IMR-90 (cell line): ENCODE measurements at regions not wholly inside any gene's neighbourhood (a gene's known extent, or its start where the extent isn't known, plus 50 kb on each side); places are given as distances from the start of the nearest gene placed in this dataset.

Experiments
- ATAC-seq: fragments of 200-7000 bp; cut with Tn5 transposase; 2 replicates; pipeline ENCODE4 v1.9.1; 2020; ENCODE audit warnings: low read depth, mild to moderate bottlenecking, moderate library complexity
- BruUV-seq: library from RNA; stranded (reverse); fragments of 400-500 nt; replicated peaks from 2 replicates; lab custom pipeline; 2021; lab: Mats Ljungman, UMichigan
- CTCF ChIA-PET: fragments of 300-600 bp; formaldehyde crosslinking; extraction: SDS; loops from one replicate; lab custom pipeline; 2021; ENCODE audit warnings: antibody characterized with exemption; lab: Yijun Ruan, JAX
- POLR2A ChIA-PET: fragments of 300-600 bp; sonication (Branson Sonifier 250); formaldehyde crosslinking; loops from one replicate; lab custom pipeline; 2022; ENCODE audit warnings: antibody characterized with exemption; ENCODE audit not compliant: unreplicated experiment; lab: Charles Lee
- DNase-seq: peaks from one replicate; pipeline ENCODE4 v3.0.0; 2013
- H2AFZ ChIP-seq: replicated peaks from 2 replicates; pipeline ENCODE3; 2013; ENCODE audit warnings: low read length, mild to moderate bottlenecking; ENCODE audit not compliant: poor library complexity
- H2AK5ac ChIP-seq: 2 replicates; pipeline ENCODE4 v1.6.1; 2013; ENCODE audit warnings: low read depth, low read length, inconsistent platforms
- H2AK9ac ChIP-seq: replicated peaks from 2 replicates; pipeline ENCODE3; 2013; ENCODE audit warnings: mild to moderate bottlenecking, low read depth, low read length, moderate library complexity; ENCODE audit not compliant: poor library complexity
- H2BK120ac ChIP-seq: 2 replicates; pipeline ENCODE4 v1.6.1; 2013; ENCODE audit warnings: low read depth, low read length, inconsistent platforms
- H2BK15ac ChIP-seq: 3 replicates; pipeline ENCODE4 v1.6.1; 2013; ENCODE audit warnings: low read depth, low read length, inconsistent platforms
- H2BK20ac ChIP-seq: 2 replicates; pipeline ENCODE4 v1.6.1; 2013; ENCODE audit warnings: low read depth, mild to moderate bottlenecking, inconsistent platforms, low read length, moderate library complexity
- H2BK5ac ChIP-seq: 2 replicates; pipeline ENCODE4 v1.6.1; 2013; ENCODE audit warnings: mild to moderate bottlenecking, low read depth, low read length, inconsistent platforms; ENCODE audit not compliant: poor library complexity, severe bottlenecking
- H3K14ac ChIP-seq: replicated peaks from 2 replicates; pipeline ENCODE4 v1.6.1; 2013; ENCODE audit warnings: low read depth, low read length, inconsistent platforms
- H3K18ac ChIP-seq: 2 replicates; pipeline ENCODE4 v1.6.1; 2013; ENCODE audit warnings: low read depth, low read length, control low read depth
- H3K23ac ChIP-seq: 2 replicates; pipeline ENCODE4 v1.6.1; 2013; ENCODE audit warnings: low read depth, low read length, inconsistent platforms
- H3K27ac ChIP-seq: 2 replicates; pipeline ENCODE4 v1.5.1; 2013; ENCODE audit warnings: mild to moderate bottlenecking, control low read depth, low read length; ENCODE audit not compliant: insufficient read depth
- H3K27me3 ChIP-seq: 2 replicates; pipeline ENCODE4 v1.6.1; 2013; ENCODE audit warnings: low read length; ENCODE audit not compliant: control insufficient read depth, insufficient read depth
- H3K36me3 ChIP-seq: 2 replicates; pipeline ENCODE4 v1.6.1; 2013; ENCODE audit warnings: low read length, mixed read lengths; ENCODE audit not compliant: control insufficient read depth, insufficient read depth
- H3K4ac ChIP-seq: 2 replicates; pipeline ENCODE4 v1.6.1; 2013; ENCODE audit warnings: low read depth, low read length, inconsistent platforms
- H3K4me1 ChIP-seq: 2 replicates; pipeline ENCODE4 v1.6.1; 2013; ENCODE audit warnings: low read length, mixed read lengths; ENCODE audit not compliant: control insufficient read depth, insufficient read depth
- H3K4me2 ChIP-seq: 2 replicates; pipeline ENCODE4 v1.6.1; 2013; ENCODE audit warnings: low read depth, mild to moderate bottlenecking, control low read depth, low read length, moderate library complexity
- H3K4me3 ChIP-seq: 2 replicates; pipeline ENCODE4 v1.5.1; 2013; ENCODE audit warnings: low read depth, mild to moderate bottlenecking, control low read depth, low read length, moderate library complexity; ENCODE audit not compliant: insufficient read depth
- H3K56ac ChIP-seq: 2 replicates; pipeline ENCODE4 v1.6.1; 2013; ENCODE audit warnings: low read length, inconsistent platforms; ENCODE audit not compliant: insufficient read depth; ENCODE audit errors: extremely low read depth
- H3K79me1 ChIP-seq, 2 experiments: 2 replicates each; pipeline ENCODE4 v1.6.1; 2013; ENCODE audit warnings: low read length in 2 of 2, inconsistent platforms in 1 of 2, low read depth in 1 of 2
- H3K9ac ChIP-seq: 2 replicates; pipeline ENCODE4 v1.6.1; 2013; ENCODE audit warnings: low read depth, low read length, control low read depth
- H3K9me1 ChIP-seq: 2 replicates; pipeline ENCODE4 v1.6.1; 2013; ENCODE audit warnings: low read length, inconsistent platforms; ENCODE audit not compliant: insufficient read depth
- H3K9me3 ChIP-seq: 2 replicates; pipeline ENCODE4 v1.6.1; 2013; ENCODE audit warnings: low read length; ENCODE audit not compliant: control insufficient read depth, insufficient read depth
- H4K20me1 ChIP-seq: 2 replicates; pipeline ENCODE4 v1.6.1; 2013; ENCODE audit warnings: low read length, inconsistent platforms; ENCODE audit not compliant: insufficient read depth
- H4K5ac ChIP-seq: 2 replicates; pipeline ENCODE4 v1.6.1; 2013; ENCODE audit warnings: mild to moderate bottlenecking, low read depth, low read length, control low read depth
- H4K8ac ChIP-seq, 2 experiments: 2 replicates each; pipeline ENCODE4 v1.6.1; 2013; ENCODE audit warnings: low read depth in 2 of 2, low read length in 2 of 2, control low read depth in 1 of 2, inconsistent platforms in 1 of 2
- H4K91ac ChIP-seq: 2 replicates; pipeline ENCODE4 v1.6.1; 2013; ENCODE audit warnings: low read depth, low read length, inconsistent platforms; ENCODE audit not compliant: insufficient read depth
- CEBPB ChIP-seq: IDR thresholded peaks from 2 replicates; pipeline ENCODE4 v1.6.1; 2012; ENCODE audit warnings: low read depth, low read length, improper control_type of control experiment
- CHD1 ChIP-seq: IDR thresholded peaks from 2 replicates; pipeline ENCODE4 v1.6.1; 2012; ENCODE audit warnings: low read depth, low read length, improper control_type of control experiment
- ELK1 ChIP-seq: fragments of 150-350 bp; IDR thresholded peaks from 2 replicates; pipeline ENCODE4 v1.6.1; 2016; ENCODE audit warnings: low read depth, mild to moderate bottlenecking, low read length, moderate library complexity, borderline replicate concordance
- FOS ChIP-seq: fragments of 150-350 bp; IDR thresholded peaks from 2 replicates; pipeline ENCODE4 v1.6.1; 2016; ENCODE audit warnings: low read depth, low read length
- MAZ ChIP-seq: IDR thresholded peaks from 2 replicates; pipeline ENCODE4 v1.6.1; 2012; ENCODE audit warnings: low read depth, mild to moderate bottlenecking, low read length, improper control_type of control experiment, moderate library complexity, borderline replicate concordance
- MXI1 ChIP-seq: IDR thresholded peaks from 2 replicates; pipeline ENCODE4 v1.6.1; 2012; ENCODE audit warnings: low read depth, mild to moderate bottlenecking, low read length, moderate library complexity, borderline replicate concordance
- NFE2L2 ChIP-seq: fragments of 150-350 bp; IDR thresholded peaks from 2 replicates; pipeline ENCODE4 v1.6.1; 2016; ENCODE audit warnings: low read depth, mild to moderate bottlenecking, low read length
- POLR2A ChIP-seq: IDR thresholded peaks from 2 replicates; pipeline ENCODE4 v1.6.1; 2012; ENCODE audit warnings: mild to moderate bottlenecking, low read depth, low read length
- RAD21 ChIP-seq: IDR thresholded peaks from 2 replicates; pipeline ENCODE4 v1.6.1; 2012; ENCODE audit warnings: low read length, improper control_type of control experiment
- RCOR1 ChIP-seq: IDR thresholded peaks from 2 replicates; pipeline ENCODE4 v1.6.1; 2012; ENCODE audit warnings: mild to moderate bottlenecking, low read length, improper control_type of control experiment; ENCODE audit not compliant: insufficient replicate concordance
- RFX5 ChIP-seq: IDR thresholded peaks from 2 replicates; pipeline ENCODE4 v1.8.0; 2012; ENCODE audit warnings: low read depth, mild to moderate bottlenecking, low read length, moderate library complexity
- SMC3 ChIP-seq: fragments of 150-350 bp; IDR thresholded peaks from 2 replicates; pipeline ENCODE4 v1.6.1; 2016; ENCODE audit warnings: low read depth, mild to moderate bottlenecking, antibody characterized with exemption, low read length, moderate library complexity
- USF2 ChIP-seq: fragments of 150-350 bp; IDR thresholded peaks from 2 replicates; pipeline ENCODE4 v1.6.1; 2017; ENCODE audit warnings: mild to moderate bottlenecking, antibody characterized with exemption, low read length, low read depth
- WGBS, 2 experiments: methylation state at CpG; one replicate each; pipeline versions ENCODE4 v1.1.5 to v1.1.7; 2013; ENCODE audit warnings: missing lambda C conversion rate in 2 of 2; ENCODE audit not compliant: insufficient read length in 1 of 2; ENCODE audit errors: extremely low coverage in 2 of 2; 5-methylcytosine and 5-hydroxymethylcytosine counted together
- dilution Hi-C: fragments of 300-500 bp; cut with HindIII; formaldehyde crosslinking; loops from one replicate; pipeline ENCODE4 v1.14.3; 2018; ENCODE audit warnings: low sequenced_read_pairs; ENCODE audit not compliant: unreplicated experiment
- in situ Hi-C: fragments of 300-500 bp; cut with MboI; formaldehyde crosslinking; loops from 3 replicates; pipeline ENCODE4 v1.14.3; 2019; ENCODE audit warnings: low sequenced_read_pairs, inconsistent platforms, mixed read lengths
- intact Hi-C: fragments of 100-400 bp; cut with micrococcal nuclease; formaldehyde crosslinking; loops from 2 replicates; pipeline ENCODE4 v1.10.0; 2022

- H2BK5ac ChIP-seq: no peak overlapping the region
- H3K14ac ChIP-seq: no peak overlapping the region
- ChIA-PET POLR2A (no interaction called here), CTCF (interaction anchor here (0.6 to 1.5 kb wide), 3 partner anchors 11 to 733 kb away, joined by 3 to 4 read pairs (median 3); no protein-coding TSS in a partner anchor)
- H4K8ac ChIP-seq: no peak overlapping the region
- no peak overlapping the region for H2AK9ac ChIP-seq
- no peak overlapping the region for H4K5ac ChIP-seq
- H3K18ac ChIP-seq: no peak overlapping the region
- H3K27ac ChIP-seq: no peak overlapping the region
- no peak overlapping the region for H3K4me2 ChIP-seq
- DNase-seq (no peak), ATAC-seq (no peak)
- H3K79me1 ChIP-seq: no peaks in the 10 kb centered on the region
- no peak overlapping the region for H2BK20ac ChIP-seq
- intact Hi-C loops (no loop called here), in situ Hi-C loops (no loop called here), dilution Hi-C loops (no loop called here)
- no peak overlapping the region for H3K56ac ChIP-seq
- no peaks in the 10 kb centered on the region for H3K4me1 ChIP-seq
- peaks cover 1% of the 10 kb centered on the region; the same call in 1 of the 2 replicates for H3K27me3 ChIP-seq
- H2BK120ac ChIP-seq: no peak overlapping the region
- no peaks in the 10 kb centered on the region for H4K20me1 ChIP-seq
- WGBS, 2 experiments: 75% methylated on average over 4 of the region's 15 CpGs; no CpG with 5 or more reads in 1 of the 2 experiments
- H3K4ac ChIP-seq: no peak overlapping the region
- no peak overlapping the region for H2AK5ac ChIP-seq
- H3K9me3 ChIP-seq: no peaks in the 10 kb centered on the region
- H3K4me3 ChIP-seq: no peak overlapping the region
- H2AFZ ChIP-seq: no peak overlapping the region
- no peak overlapping the region for H3K9ac ChIP-seq
- H3K36me3 ChIP-seq: no peaks in the 10 kb centered on the region
- TF ChIP-seq USF2: no peak
- TF ChIP-seq POLR2A: no peak
- TF ChIP-seq ELK1: no peak
- no peak for TF ChIP-seq SMC3
- TF ChIP-seq CEBPB: no peak
- no peak for TF ChIP-seq NFE2L2
- TF ChIP-seq FOS: no peak
- no peak for TF ChIP-seq RAD21
- no peak for TF ChIP-seq MXI1
- no peak for TF ChIP-seq MAZ
- TF ChIP-seq RCOR1: no peak
- no peak for TF ChIP-seq RFX5
- no peak for TF ChIP-seq CHD1
- no TSS peak for BruUV-seq
- no peaks in the 10 kb centered on the region for H3K9me1 ChIP-seq
- H3K23ac ChIP-seq: no peak overlapping the region
- no peak overlapping the region for H2BK15ac ChIP-seq
- no peak overlapping the region for H4K91ac ChIP-seq
These were observed 90.1 kb upstream of the ASB18 start for GRCh38 chr2:236354056-236354940.
